Right atrium auricular region (tissue), 2 donors: ENCODE measurements at regions not wholly inside any gene's neighbourhood (a gene's known extent, or its start where the extent isn't known, plus 50 kb on each side); places are given as distances from the start of the nearest gene placed in this dataset.

Experiments used
- DNase-seq: peaks from one replicate; pipeline ENCODE4 v3.0.0-alpha.2; 2019; ENCODE audit warnings: low spot score
- H3K27ac ChIP-seq, 2 donors: fragments of 200-600 bp; sonication (generic); 1 replicate in 1 of 2; 2 replicates in 1 of 2; pipeline ENCODE4 v1.5.1; 2016 to 2019
- H3K27me3 ChIP-seq, 2 donors: fragments of 200-600 bp; sonication (generic); one replicate each; pipeline versions ENCODE4 v1.5.1 to v1.6.0; 2017 to 2019
- H3K36me3 ChIP-seq: fragments of 200-600 bp; sonication (generic); one replicate; pipeline ENCODE4 v1.5.1; 2016
- H3K4me1 ChIP-seq, 2 donors: fragments of 200-600 bp; sonication (generic); one replicate each; pipeline versions ENCODE4 v1.5.1 to v1.6.0; 2017 to 2019
- H3K4me3 ChIP-seq, 2 donors: fragments of 200-600 bp; sonication (generic); 1 replicate in 1 of 2; 2 replicates in 1 of 2; pipeline ENCODE4 v1.5.1; 2017 to 2019; ENCODE audit warnings: mild to moderate bottlenecking in 1 of 2, moderate library complexity in 1 of 2
- H3K9me3 ChIP-seq, 2 donors: fragments of 200-600 bp; sonication (generic); one replicate each; pipeline ENCODE4 v1.5.1; 2019
- CTCF ChIP-seq, 2 donors: fragments of 200-600 bp; sonication (generic); IDR thresholded peaks; one replicate each; pipeline ENCODE4 v1.5.1; 2019; ENCODE audit warnings: antibody characterized with exemption in 2 of 2

- TF ChIP-seq CTCF (IDR thresholded peaks at IDR 0.05): no peak
- H3K4me3 ChIP-seq: no peak overlapping the region
- DNase-seq: no peak
- H3K27ac ChIP-seq: no peak overlapping the region
- H3K4me1 ChIP-seq: no peaks in the 10 kb centered on the region
- no peaks in the 10 kb centered on the region for H3K27me3 ChIP-seq
- H3K9me3 ChIP-seq: no peaks in the 10 kb centered on the region
- no peaks in the 10 kb centered on the region for H3K36me3 ChIP-seq
These were observed 146.8 kb downstream of the ZBTB18 start for GRCh38 chr1:244197851-244198375.

GRCh38 chr1:244199902-244200301 is 148.8 kb downstream of the ZBTB18 start:
- H3K36me3 ChIP-seq: no peaks in the 10 kb centered on the region
- no peak overlapping the region for H3K27ac ChIP-seq
- H3K4me1 ChIP-seq: no peaks in the 10 kb centered on the region
- no peaks in the 10 kb centered on the region for H3K9me3 ChIP-seq
- no peak overlapping the region for H3K4me3 ChIP-seq
- H3K27me3 ChIP-seq: no peaks in the 10 kb centered on the region
- DNase-seq: no peak
- no peak for TF ChIP-seq CTCF (IDR thresholded peaks at IDR 0.05)

GRCh38 chr1:244200596-244200995 is 149.5 kb downstream of the ZBTB18 start:
- H3K4me3 ChIP-seq: no peak overlapping the region
- H3K27ac ChIP-seq: no peak overlapping the region
- no peak for DNase-seq
- H3K27me3 ChIP-seq: no peaks in the 10 kb centered on the region
- no peak for TF ChIP-seq CTCF (IDR thresholded peaks at IDR 0.05)
- no peaks in the 10 kb centered on the region for H3K4me1 ChIP-seq
- no peaks in the 10 kb centered on the region for H3K9me3 ChIP-seq
- no peaks in the 10 kb centered on the region for H3K36me3 ChIP-seq

- Histone ChIP-seq H3K4me1 (no peaks in the 10 kb centered on the region), H3K4me3 (no peak overlapping the region), H3K27me3 (no peaks in the 10 kb centered on the region), H3K36me3 (no peaks in the 10 kb centered on the region), H3K9me3 (no peaks in the 10 kb centered on the region), H3K27ac (no peak overlapping the region)
- DNase-seq: no peak
- no peak for TF ChIP-seq CTCF (IDR thresholded peaks at IDR 0.05)
These were observed 150.7 kb downstream of the ZBTB18 start for GRCh38 chr1:244201750-244202149.

GRCh38 chr1:244204004-244204403 is 152.9 kb downstream of the ZBTB18 start:
- peaks cover 0 to 8% of the 10 kb centered on the region in 2 donors for H3K4me1 ChIP-seq
- H3K4me3 ChIP-seq: no peak overlapping the region
- H3K36me3 ChIP-seq: no peaks in the 10 kb centered on the region
- H3K27ac ChIP-seq: no peak overlapping the region
- H3K27me3 ChIP-seq: no peaks in the 10 kb centered on the region
- H3K9me3 ChIP-seq: no peaks in the 10 kb centered on the region
- DNase-seq: no peak
- TF ChIP-seq CTCF (IDR thresholded peaks at IDR 0.05): no peak

GRCh38 chr1:244205171-244205570 is 154.1 kb downstream of the ZBTB18 start:
- peaks cover 0 to 8% of the 10 kb centered on the region in 2 donors for H3K4me1 ChIP-seq
- no peaks in the 10 kb centered on the region for H3K36me3 ChIP-seq
- H3K27ac ChIP-seq: no peak overlapping the region
- H3K27me3 ChIP-seq: no peaks in the 10 kb centered on the region
- H3K9me3 ChIP-seq: no peaks in the 10 kb centered on the region
- no peak for DNase-seq
- TF ChIP-seq CTCF (IDR thresholded peaks at IDR 0.05): no peak
- no peak overlapping the region for H3K4me3 ChIP-seq
